Parathyroid adenoma (tissue), 2 donors: ENCODE measurements at regions not wholly inside any gene's neighbourhood (a gene's known extent, or its start where the extent isn't known, plus 50 kb on each side); places are given as distances from the start of the nearest gene placed in this dataset.

Experiments
- H2AFZ ChIP-seq: fragments of 300-600 bp; sonication (generic); one replicate; pipeline ENCODE4 v1.7.0; 2017; ENCODE audit warnings: antibody characterized with exemption, mild to moderate bottlenecking
- H3K27ac ChIP-seq: fragments of 300-600 bp; sonication (generic); one replicate; pipeline ENCODE4 v1.7.0; 2017
- H3K27me3 ChIP-seq: fragments of 300-600 bp; sonication (generic); one replicate; pipeline ENCODE4 v1.7.0; 2017; ENCODE audit warnings: low read length; ENCODE audit not compliant: control insufficient read depth, insufficient read depth
- H3K36me3 ChIP-seq: fragments of 300-600 bp; sonication (generic); one replicate; pipeline ENCODE4 v1.7.0; 2017; ENCODE audit warnings: low read length; ENCODE audit not compliant: control insufficient read depth, insufficient read depth
- H3K4me1 ChIP-seq: fragments of 300-600 bp; sonication (generic); one replicate; pipeline ENCODE4 v1.7.0; 2017; ENCODE audit warnings: control low read depth
- H3K4me2 ChIP-seq: fragments of 300-600 bp; sonication (generic); one replicate; pipeline ENCODE4 v1.7.0; 2017; ENCODE audit warnings: low read length
- H3K4me3 ChIP-seq: fragments of 300-600 bp; sonication (generic); one replicate; pipeline ENCODE4 v1.7.0; 2017; ENCODE audit warnings: low read depth, low read length
- H3K79me2 ChIP-seq: fragments of 300-600 bp; sonication (generic); one replicate; pipeline ENCODE4 v1.7.0; 2017; ENCODE audit warnings: control low read depth
- H3K9ac ChIP-seq: fragments of 300-600 bp; sonication (generic); one replicate; pipeline ENCODE4 v1.7.0; 2017; ENCODE audit warnings: mild to moderate bottlenecking
- H3K9me3 ChIP-seq: fragments of 300-600 bp; sonication (generic); one replicate; pipeline ENCODE4 v1.7.0; 2017; ENCODE audit warnings: low read length; ENCODE audit not compliant: control insufficient read depth
- CTCF ChIP-seq: fragments of 300-600 bp; sonication (generic); IDR thresholded peaks from one replicate; pipeline ENCODE4 v1.7.0; 2017; ENCODE audit warnings: antibody characterized with exemption, mild to moderate bottlenecking
- donor health status: primary hyperparathyroidism.

- Histone ChIP-seq H2AFZ (no peak overlapping the region), H3K27ac (no peak overlapping the region), H3K4me3 (no peak overlapping the region), H3K9me3 (no peaks in the 10 kb centered on the region), H3K9ac (no peak overlapping the region), H3K36me3 (no peaks in the 10 kb centered on the region), H3K27me3 (no peaks in the 10 kb centered on the region), H3K4me2 (no peak overlapping the region), H3K4me1 (no peaks in the 10 kb centered on the region), H3K79me2 (no peaks in the 10 kb centered on the region)
- TF ChIP-seq CTCF = no peak
Measured at GRCh38 chr2:125085904-125086303, 1060.8 kb downstream of the CNTNAP5 start.

GRCh38 chr2:125086313-125087184 lies 1061.5 kb downstream of the CNTNAP5 start:
- no peaks in the 10 kb centered on the region for H3K9me3 ChIP-seq
- H3K27me3 ChIP-seq = no peaks in the 10 kb centered on the region
- H3K27ac ChIP-seq = no peak overlapping the region
- H3K9ac ChIP-seq = no peak overlapping the region
- H3K4me2 ChIP-seq = no peak overlapping the region
- no peak for TF ChIP-seq CTCF
- H3K36me3 ChIP-seq = no peaks in the 10 kb centered on the region
- no peak overlapping the region for H3K4me3 ChIP-seq
- H2AFZ ChIP-seq = no peak overlapping the region
- no peaks in the 10 kb centered on the region for H3K4me1 ChIP-seq
- no peaks in the 10 kb centered on the region for H3K79me2 ChIP-seq

GRCh38 chr2:125092276-125093009 lies 1067.4 kb downstream of the CNTNAP5 start:
- TF ChIP-seq CTCF = no peak
- no peak overlapping the region for H3K4me3 ChIP-seq
- H3K79me2 ChIP-seq = no peaks in the 10 kb centered on the region
- H2AFZ ChIP-seq = no peak overlapping the region
- no peaks in the 10 kb centered on the region for H3K36me3 ChIP-seq
- H3K27ac ChIP-seq = no peak overlapping the region
- no peaks in the 10 kb centered on the region for H3K9me3 ChIP-seq
- H3K27me3 ChIP-seq = no peaks in the 10 kb centered on the region
- no peaks in the 10 kb centered on the region for H3K4me1 ChIP-seq
- H3K9ac ChIP-seq = no peak overlapping the region
- no peak overlapping the region for H3K4me2 ChIP-seq

- Histone ChIP-seq H3K79me2 (no peaks in the 10 kb centered on the region), H3K27ac (no peak overlapping the region), H3K4me1 (no peaks in the 10 kb centered on the region), H3K9me3 (no peaks in the 10 kb centered on the region), H3K9ac (no peak overlapping the region), H2AFZ (no peak overlapping the region), H3K36me3 (no peaks in the 10 kb centered on the region), H3K4me3 (no peak overlapping the region), H3K4me2 (no peak overlapping the region), H3K27me3 (no peaks in the 10 kb centered on the region)
- TF ChIP-seq CTCF = no peak
Measured at GRCh38 chr2:125095826-125096225, 1070.7 kb downstream of the CNTNAP5 start.
